Activated CD8-positive, alpha-beta memory T cell treated with anti-CD3 and anti-CD28 coated beads, Interleukin-2, amount 50 U/mL, for 4 hours (primary cell): ENCODE measurements at regions not wholly inside any gene's neighbourhood (a gene's known extent, or its start where the extent isn't known, plus 50 kb on each side); places are given as distances from the start of the nearest gene placed in this dataset.
A peak's percentile ranks its signal among the peaks of the same experiment; 100 is the strongest.

Experiments used
- DNase-seq: peaks from one replicate; pipeline ENCODE4 v3.0.0-alpha.2; 2020

- no peak for DNase-seq
Measured at GRCh38 chr13:107223867-107224266, 655.9 kb upstream of the ARGLU1 start.

GRCh38 chr13:107222597-107222996 lies 654.7 kb upstream of the ARGLU1 start:
- DNase-seq = no peak

- DNase-seq = no peak
Measured at GRCh38 chr13:107220245-107220644, 652.3 kb upstream of the ARGLU1 start.

- DNase-seq = no peak
Measured at GRCh38 chr13:107217251-107217650, 649.3 kb upstream of the ARGLU1 start.

GRCh38 chr13:107216046-107216755 lies 648.3 kb upstream of the ARGLU1 start:
- no peak for DNase-seq

- DNase-seq = peak; percentile 22
Measured at GRCh38 chr13:107211073-107211472, 643.1 kb upstream of the ARGLU1 start.

GRCh38 chr13:107210723-107211030 lies 642.7 kb upstream of the ARGLU1 start:
- no peak for DNase-seq

- DNase-seq = no peak
Measured at GRCh38 chr13:107209824-107210722, 642.1 kb upstream of the ARGLU1 start.

- no peak for DNase-seq
Measured at GRCh38 chr13:107208889-107209288, 641.0 kb upstream of the ARGLU1 start.

- DNase-seq = peak; percentile 52
Measured at GRCh38 chr13:107205318-107206104, 637.6 kb upstream of the ARGLU1 start.

GRCh38 chr13:107203146-107203847 lies 635.4 kb upstream of the ARGLU1 start:
- DNase-seq = no peak

GRCh38 chr13:107202371-107203023 lies 634.6 kb upstream of the ARGLU1 start:
- no peak for DNase-seq

- DNase-seq = no peak
Measured at GRCh38 chr13:107200491-107200890, 632.6 kb upstream of the ARGLU1 start.

GRCh38 chr13:107192289-107192688 lies 624.4 kb upstream of the ARGLU1 start:
- DNase-seq = no peak

- no peak for DNase-seq
Measured at GRCh38 chr13:107190065-107190464, 622.1 kb upstream of the ARGLU1 start.

GRCh38 chr13:107185889-107186288 lies 618.0 kb upstream of the ARGLU1 start:
- DNase-seq = no peak

- DNase-seq = no peak
Measured at GRCh38 chr13:107170270-107170931, 602.5 kb upstream of the ARGLU1 start.

GRCh38 chr13:107157271-107157670 lies 589.3 kb upstream of the ARGLU1 start:
- DNase-seq = no peak

- no peak for DNase-seq
Measured at GRCh38 chr13:107144432-107144831, 576.5 kb upstream of the ARGLU1 start.

GRCh38 chr13:107141767-107142166 lies 573.8 kb upstream of the ARGLU1 start:
- DNase-seq = no peak

GRCh38 chr13:107139006-107139405 lies 571.1 kb upstream of the ARGLU1 start:
- no peak for DNase-seq

- DNase-seq = no peak
Measured at GRCh38 chr13:107138486-107138885, 570.5 kb upstream of the ARGLU1 start.
